Endodermal cell (in vitro differentiated cells): ENCODE measurements at regions not wholly inside any gene's neighbourhood (a gene's known extent, or its start where the extent isn't known, plus 50 kb on each side); places are given as distances from the start of the nearest gene placed in this dataset.

Experiments
- DNase-seq: peaks from one replicate; pipeline ENCODE4 v3.0.0-alpha.2; 2017
- H3K27ac ChIP-seq: 2 replicates; pipeline ENCODE4 v1.5.1; 2013; ENCODE audit warnings: mild to moderate bottlenecking, low read depth, low read length, moderate library complexity
- H3K27me3 ChIP-seq: 2 replicates; pipeline ENCODE4 v1.6.1; 2013; ENCODE audit warnings: mild to moderate bottlenecking, low read length, moderate library complexity; ENCODE audit not compliant: insufficient read depth, control insufficient read depth, poor library complexity, severe bottlenecking
- H3K36me3 ChIP-seq: 2 replicates; pipeline ENCODE4 v1.7.0; 2013; ENCODE audit warnings: mild to moderate bottlenecking, low read length, moderate library complexity; ENCODE audit not compliant: control insufficient read depth, insufficient read depth
- H3K4me1 ChIP-seq: one replicate; pipeline ENCODE4 v1.7.0; 2013; ENCODE audit warnings: low read length; ENCODE audit not compliant: control insufficient read depth, insufficient read depth
- H3K4me3 ChIP-seq: 2 replicates; pipeline ENCODE4 v1.5.1; 2013; ENCODE audit warnings: mild to moderate bottlenecking, low read length, moderate library complexity
- H3K9ac ChIP-seq: 2 replicates; pipeline ENCODE4 v1.6.1; 2013; ENCODE audit warnings: mild to moderate bottlenecking, low read length, moderate library complexity; ENCODE audit not compliant: poor library complexity, severe bottlenecking; ENCODE audit errors: extremely low read depth
- H3K9me3 ChIP-seq: 2 replicates; pipeline ENCODE4 v1.6.1; 2013; ENCODE audit warnings: mild to moderate bottlenecking, low read length, moderate library complexity; ENCODE audit not compliant: control insufficient read depth
- H3K27ac Mint-ChIP-seq: 2 replicates; pipeline ENCODE4 v1.8.0; 2020; ENCODE audit warnings: mixed read lengths
- H3K27me3 Mint-ChIP-seq: 2 replicates; pipeline ENCODE4 v1.8.0; 2021; ENCODE audit warnings: mild to moderate bottlenecking, mixed read lengths; ENCODE audit not compliant: insufficient read depth
- H3K36me3 Mint-ChIP-seq: 2 replicates; pipeline ENCODE4 v1.8.0; 2020; ENCODE audit warnings: low read depth, mixed read lengths
- H3K4me1 Mint-ChIP-seq: 2 replicates; pipeline ENCODE4 v1.8.0; 2020; ENCODE audit warnings: mixed read lengths
- H3K4me3 Mint-ChIP-seq: 2 replicates; pipeline ENCODE4 v1.8.0; 2020; ENCODE audit warnings: mild to moderate bottlenecking, moderate library complexity, mixed read lengths
- H3K9me3 Mint-ChIP-seq: 2 replicates; pipeline ENCODE4 v1.8.0; 2020; ENCODE audit warnings: mild to moderate bottlenecking, mixed read lengths
- WGBS, 2 experiments: methylation state at CpG; one replicate each; pipeline versions ENCODE4 v1.1.5 to v1.1.7; 2013; ENCODE audit warnings: missing lambda C conversion rate in 2 of 2, mixed read lengths in 1 of 2; ENCODE audit not compliant: insufficient coverage in 1 of 2, insufficient read length in 1 of 2; 5-methylcytosine and 5-hydroxymethylcytosine counted together
- TF ChIP-seq, protein P1 (sequence below): fragments of 200-600 bp; sonication (generic); conservative IDR thresholded peaks from 2 replicates; pipeline ENCODE4 v1.5.0; 2021; ENCODE audit warnings: antibody characterized with exemption, mild to moderate bottlenecking

DNA sequence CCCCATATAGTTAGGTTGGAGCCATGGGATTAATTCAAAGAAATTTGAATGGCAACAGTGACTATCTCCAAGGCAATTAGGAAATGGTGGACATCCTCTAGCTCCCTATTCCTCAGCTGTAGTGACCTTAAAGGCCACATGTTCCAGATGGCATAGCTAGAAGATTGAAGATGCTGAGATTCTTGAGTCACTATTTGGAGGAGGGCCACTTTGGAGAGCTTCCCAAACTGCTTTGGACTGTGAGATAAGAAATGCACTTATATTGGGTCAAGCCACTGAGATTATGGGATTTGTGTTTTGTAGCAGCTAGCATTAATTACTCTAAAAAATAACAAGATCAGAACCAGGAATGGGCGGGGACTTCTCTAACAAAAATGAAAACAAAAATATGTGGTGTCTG is 636.2 kb upstream of the CCNG1 start:
- Mint-ChIP-seq H3K4me1 (no peaks in the 10 kb centered on the region), H3K36me3 (no peaks in the 10 kb centered on the region), H3K4me3 (no peak overlapping the region), H3K27me3 (no peaks in the 10 kb centered on the region), H3K27ac (no peak overlapping the region), H3K9me3 (no peaks in the 10 kb centered on the region)
- no peaks in the 10 kb centered on the region for H3K9me3 ChIP-seq
- H3K4me3 ChIP-seq: no peak overlapping the region
- no peaks in the 10 kb centered on the region for H3K27me3 ChIP-seq
- DNase-seq: no peak
- TF ChIP-seq, protein P1, sequence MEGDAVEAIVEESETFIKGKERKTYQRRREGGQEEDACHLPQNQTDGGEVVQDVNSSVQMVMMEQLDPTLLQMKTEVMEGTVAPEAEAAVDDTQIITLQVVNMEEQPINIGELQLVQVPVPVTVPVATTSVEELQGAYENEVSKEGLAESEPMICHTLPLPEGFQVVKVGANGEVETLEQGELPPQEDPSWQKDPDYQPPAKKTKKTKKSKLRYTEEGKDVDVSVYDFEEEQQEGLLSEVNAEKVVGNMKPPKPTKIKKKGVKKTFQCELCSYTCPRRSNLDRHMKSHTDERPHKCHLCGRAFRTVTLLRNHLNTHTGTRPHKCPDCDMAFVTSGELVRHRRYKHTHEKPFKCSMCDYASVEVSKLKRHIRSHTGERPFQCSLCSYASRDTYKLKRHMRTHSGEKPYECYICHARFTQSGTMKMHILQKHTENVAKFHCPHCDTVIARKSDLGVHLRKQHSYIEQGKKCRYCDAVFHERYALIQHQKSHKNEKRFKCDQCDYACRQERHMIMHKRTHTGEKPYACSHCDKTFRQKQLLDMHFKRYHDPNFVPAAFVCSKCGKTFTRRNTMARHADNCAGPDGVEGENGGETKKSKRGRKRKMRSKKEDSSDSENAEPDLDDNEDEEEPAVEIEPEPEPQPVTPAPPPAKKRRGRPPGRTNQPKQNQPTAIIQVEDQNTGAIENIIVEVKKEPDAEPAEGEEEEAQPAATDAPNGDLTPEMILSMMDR: no peak
- no peaks in the 10 kb centered on the region for H3K4me1 ChIP-seq
- WGBS, 2 experiments: 86% methylated on average over 1 of the region's 1 CpG; no CpG with 5 or more reads in 1 of the 2 experiments
- no peak overlapping the region for H3K9ac ChIP-seq
- H3K36me3 ChIP-seq: no peaks in the 10 kb centered on the region
- no peak overlapping the region for H3K27ac ChIP-seq

- H3K36me3 ChIP-seq: no peaks in the 10 kb centered on the region
- Mint-ChIP-seq H3K4me3 (no peak overlapping the region), H3K9me3 (no peaks in the 10 kb centered on the region), H3K4me1 (no peaks in the 10 kb centered on the region), H3K27ac (no peak overlapping the region), H3K27me3 (no peaks in the 10 kb centered on the region), H3K36me3 (no peaks in the 10 kb centered on the region)
- 90% methylated on average over 2 of the region's 2 CpGs; no CpG with 5 or more reads in 1 of the 2 experiments for WGBS, 2 experiments
- no peak for DNase-seq
- no peak overlapping the region for H3K4me3 ChIP-seq
- H3K9ac ChIP-seq: no peak overlapping the region
- no peak overlapping the region for H3K27ac ChIP-seq
- H3K27me3 ChIP-seq: no peaks in the 10 kb centered on the region
- TF ChIP-seq, protein P1: no peak
- no peaks in the 10 kb centered on the region for H3K9me3 ChIP-seq
- no peaks in the 10 kb centered on the region for H3K4me1 ChIP-seq
Measured at GRCh38 chr5:162806195-162806594, 631.2 kb upstream of the CCNG1 start.

DNA sequence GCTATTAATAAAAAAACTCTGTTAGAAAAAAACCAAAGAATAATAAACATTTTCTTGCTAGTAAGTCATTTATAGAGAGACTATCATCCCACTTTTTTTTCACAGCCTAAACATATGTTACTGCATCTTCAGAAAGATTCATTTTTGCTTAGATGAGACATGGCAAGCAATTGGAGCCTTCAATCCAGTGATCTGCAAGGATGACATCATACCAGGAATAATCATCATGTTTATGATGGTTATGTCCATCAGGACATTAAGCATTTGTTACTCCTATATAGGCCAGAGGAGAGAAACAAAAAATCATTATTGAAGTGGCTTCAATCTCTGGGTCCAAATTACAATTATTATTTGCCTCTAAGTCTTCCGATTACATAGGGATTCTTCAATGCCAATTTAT is 626.3 kb upstream of the CCNG1 start:
- 83 to 100% methylated on average over 1 of the region's 1 CpG for WGBS, 2 experiments
- no peak overlapping the region for H3K27ac Mint-ChIP-seq
- no peaks in the 10 kb centered on the region for H3K27me3 Mint-ChIP-seq
- Histone ChIP-seq H3K27me3 (no peaks in the 10 kb centered on the region), H3K4me1 (no peaks in the 10 kb centered on the region), H3K36me3 (no peaks in the 10 kb centered on the region), H3K9me3 (no peaks in the 10 kb centered on the region), H3K4me3 (no peak overlapping the region), H3K27ac (no peak overlapping the region), H3K9ac (no peak overlapping the region)
- H3K4me1 Mint-ChIP-seq: no peaks in the 10 kb centered on the region
- H3K36me3 Mint-ChIP-seq: no peaks in the 10 kb centered on the region
- no peaks in the 10 kb centered on the region for H3K9me3 Mint-ChIP-seq
- TF ChIP-seq, protein P1: no peak
- DNase-seq: no peak
- H3K4me3 Mint-ChIP-seq: no peak overlapping the region
